Stimulated activated CD4-positive, alpha-beta T cell treated with anti-CD3 and anti-CD28 coated beads, TNF-alpha, amount 100 ng/mL, for 48 hours (primary cell): ENCODE measurements at regions not wholly inside any gene's neighbourhood (a gene's known extent, or its start where the extent isn't known, plus 50 kb on each side); places are given as distances from the start of the nearest gene placed in this dataset.

Experiments used
- DNase-seq, 3 donors: peaks; one replicate each; pipeline ENCODE4 v3.0.0-alpha.2; 2020; ENCODE audit warnings: low read depth in 3 of 3

GRCh38 chr12:127192391-127192790 lies 1074.6 kb upstream of the TMEM132C start:
- DNase-seq: no peak

DNA sequence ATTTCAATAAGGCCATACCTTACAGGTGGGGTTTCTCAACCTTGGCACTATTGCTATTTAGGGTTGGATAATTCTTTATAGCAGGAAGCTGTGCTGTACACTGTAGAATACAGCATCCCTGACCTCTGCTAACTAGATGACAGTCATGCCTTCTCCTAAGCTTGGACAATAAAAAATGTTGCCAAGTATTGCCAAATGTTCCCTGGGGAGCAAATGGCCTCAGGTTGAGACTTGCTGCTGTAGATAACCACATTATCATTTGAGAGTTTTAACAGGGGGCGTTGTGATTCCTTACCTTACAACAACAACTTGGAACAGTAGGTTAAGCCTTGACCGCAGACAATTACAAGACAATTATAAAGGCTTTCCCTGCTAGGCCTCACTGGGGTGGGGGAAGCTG lies 1073.6 kb upstream of the TMEM132C start:
- no peak for DNase-seq

GRCh38 chr12:127194176-127194575 lies 1072.8 kb upstream of the TMEM132C start:
- no peak for DNase-seq

DNA sequence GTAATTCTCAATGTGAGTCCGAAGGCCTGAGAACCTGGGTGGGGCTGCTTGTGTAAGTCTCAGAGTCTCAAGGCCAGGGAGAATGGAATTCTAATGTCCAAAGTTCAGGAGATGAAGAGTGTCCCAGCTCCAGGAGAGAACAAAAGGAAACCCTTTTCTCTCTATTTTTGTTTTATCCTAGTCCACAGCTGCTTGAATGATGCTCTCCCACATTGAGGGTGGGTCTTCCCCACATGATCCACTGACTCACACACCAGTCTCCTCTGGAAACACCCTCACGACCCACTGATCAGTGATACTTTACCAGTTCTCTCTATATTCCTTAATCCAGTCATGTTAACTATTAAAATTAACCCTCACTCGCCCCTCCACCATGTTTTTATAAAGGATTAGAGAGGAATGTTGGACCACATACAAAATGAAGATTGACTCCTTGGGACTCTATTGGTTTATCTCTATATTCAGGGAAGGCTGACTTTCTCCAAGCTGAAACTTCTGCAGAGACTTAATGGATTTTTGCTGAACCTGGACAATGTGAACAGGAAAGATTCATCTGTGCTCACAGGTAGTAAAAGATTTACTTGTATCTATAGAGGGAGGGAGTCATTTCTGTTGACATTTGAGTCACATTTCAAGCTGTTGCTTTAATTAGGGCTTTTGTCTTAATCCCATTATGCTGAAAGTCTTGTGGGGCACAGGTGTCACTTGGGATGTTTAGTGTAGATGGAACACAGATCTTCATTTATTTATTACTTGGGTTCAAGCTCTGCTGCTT lies 1061.0 kb upstream of the TMEM132C start:
- no peak for DNase-seq

DNA sequence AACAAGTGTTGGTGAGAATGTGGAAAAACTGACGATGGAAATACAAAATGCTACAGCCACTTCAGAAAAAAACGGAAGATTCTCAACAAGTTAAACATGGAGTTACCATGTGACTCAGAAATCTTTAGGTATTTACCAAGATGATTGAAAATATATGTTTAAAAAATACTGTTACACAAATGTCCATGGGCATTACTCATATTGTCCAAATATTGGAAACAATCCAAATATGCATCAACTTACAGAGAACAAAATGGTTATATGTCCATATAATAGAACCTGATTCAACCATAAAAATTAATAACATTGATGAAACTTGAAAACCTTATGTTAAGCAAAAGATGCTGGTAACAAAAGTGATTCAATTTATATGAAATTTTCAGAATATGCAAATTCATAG lies 1057.7 kb upstream of the TMEM132C start:
- DNase-seq: no peak

- no peak for DNase-seq
These were observed 1052.8 kb upstream of the TMEM132C start for GRCh38 chr12:127214186-127214585.

DNA sequence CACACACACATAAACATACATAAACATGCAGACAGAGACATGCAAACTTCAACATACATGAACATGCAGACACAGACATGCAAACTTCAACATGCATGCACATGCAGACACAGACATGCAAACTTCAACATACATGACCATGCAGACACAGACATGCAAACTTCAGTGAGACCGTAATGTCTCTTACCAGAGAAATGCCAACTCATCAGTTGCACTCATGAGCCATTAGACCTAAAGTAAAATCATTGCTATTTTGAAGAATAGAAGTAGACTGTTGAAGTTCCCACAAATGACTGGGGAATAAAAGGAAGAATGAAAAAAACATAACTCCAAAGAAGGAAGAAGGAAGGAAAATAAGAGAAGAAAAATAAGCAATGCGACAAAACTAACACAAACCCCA lies 1044.0 kb upstream of the TMEM132C start:
- no peak for DNase-seq

DNA sequence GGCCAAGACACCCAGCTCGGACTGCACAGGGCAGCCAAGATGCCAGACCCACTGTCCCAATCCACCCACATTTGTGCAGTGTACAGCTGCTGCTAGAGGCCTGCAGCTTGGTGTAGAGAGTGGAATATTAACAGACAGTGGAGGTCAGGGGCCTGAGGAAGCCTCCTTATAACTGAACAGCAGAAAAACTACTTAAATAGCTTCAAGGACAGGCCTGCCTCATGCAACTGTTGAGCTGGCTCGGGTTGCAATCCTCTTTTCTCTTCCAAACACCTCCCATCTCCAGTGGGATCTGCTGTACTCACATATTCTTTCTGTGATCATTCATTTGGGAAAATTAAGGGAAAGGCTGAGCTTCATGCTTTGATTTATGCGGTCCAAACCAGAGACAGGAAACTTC lies 1043.2 kb upstream of the TMEM132C start:
- DNase-seq: no peak

- DNase-seq: no peak
These were observed 1036.1 kb upstream of the TMEM132C start for GRCh38 chr12:127230843-127231260.

GRCh38 chr12:127231371-127231770 lies 1035.6 kb upstream of the TMEM132C start:
- DNase-seq: no peak

- no peak for DNase-seq
These were observed 1034.0 kb upstream of the TMEM132C start for GRCh38 chr12:127233016-127233415.

DNA sequence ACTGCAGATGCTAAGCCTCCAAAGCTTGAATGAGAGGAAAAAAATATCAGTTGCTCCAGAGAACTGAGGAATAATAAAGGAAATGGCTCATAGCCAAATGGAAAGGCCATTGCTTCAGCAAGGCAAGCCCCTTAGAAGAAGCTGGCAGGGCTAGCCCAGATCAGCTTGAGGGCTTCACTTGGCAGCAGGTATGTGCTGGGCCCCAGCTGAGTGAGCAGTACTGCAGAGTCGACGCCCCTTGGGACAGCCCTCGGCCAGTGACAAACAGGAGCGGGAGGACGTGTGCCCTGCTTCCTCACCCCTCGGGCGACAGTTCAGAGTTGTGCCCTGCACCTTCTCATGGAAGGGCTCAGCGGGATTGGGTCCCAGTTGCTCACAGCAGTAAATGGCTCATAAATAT lies 1031.2 kb upstream of the TMEM132C start:
- no peak for DNase-seq

- no peak for DNase-seq
These were observed 1030.5 kb upstream of the TMEM132C start for GRCh38 chr12:127236491-127236890.

GRCh38 chr12:127237151-127237550 lies 1029.8 kb upstream of the TMEM132C start:
- no peak for DNase-seq

GRCh38 chr12:127238107-127238506 lies 1028.9 kb upstream of the TMEM132C start:
- DNase-seq: no peak

DNA sequence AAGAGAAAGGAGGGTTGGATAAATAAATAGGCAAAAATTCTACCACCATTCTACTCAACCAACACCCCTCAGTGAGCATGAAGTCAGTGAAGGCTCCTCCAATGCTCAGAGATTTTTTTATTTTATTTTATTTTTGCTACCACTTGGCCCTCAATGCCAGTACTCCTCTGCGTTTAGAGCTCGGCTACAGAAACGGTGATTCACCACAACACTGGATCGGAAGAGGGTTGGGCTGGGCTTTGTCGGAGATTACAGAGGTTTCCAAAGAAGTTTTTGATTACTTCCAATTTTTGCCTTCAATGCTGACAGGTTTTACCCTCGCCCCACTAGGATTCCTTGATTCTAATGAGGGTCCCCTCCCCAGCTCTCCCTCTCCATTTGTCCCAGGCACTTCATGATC lies 1027.2 kb upstream of the TMEM132C start:
- no peak for DNase-seq

- no peak for DNase-seq
These were observed 1026.6 kb upstream of the TMEM132C start for GRCh38 chr12:127240249-127240929.

DNA sequence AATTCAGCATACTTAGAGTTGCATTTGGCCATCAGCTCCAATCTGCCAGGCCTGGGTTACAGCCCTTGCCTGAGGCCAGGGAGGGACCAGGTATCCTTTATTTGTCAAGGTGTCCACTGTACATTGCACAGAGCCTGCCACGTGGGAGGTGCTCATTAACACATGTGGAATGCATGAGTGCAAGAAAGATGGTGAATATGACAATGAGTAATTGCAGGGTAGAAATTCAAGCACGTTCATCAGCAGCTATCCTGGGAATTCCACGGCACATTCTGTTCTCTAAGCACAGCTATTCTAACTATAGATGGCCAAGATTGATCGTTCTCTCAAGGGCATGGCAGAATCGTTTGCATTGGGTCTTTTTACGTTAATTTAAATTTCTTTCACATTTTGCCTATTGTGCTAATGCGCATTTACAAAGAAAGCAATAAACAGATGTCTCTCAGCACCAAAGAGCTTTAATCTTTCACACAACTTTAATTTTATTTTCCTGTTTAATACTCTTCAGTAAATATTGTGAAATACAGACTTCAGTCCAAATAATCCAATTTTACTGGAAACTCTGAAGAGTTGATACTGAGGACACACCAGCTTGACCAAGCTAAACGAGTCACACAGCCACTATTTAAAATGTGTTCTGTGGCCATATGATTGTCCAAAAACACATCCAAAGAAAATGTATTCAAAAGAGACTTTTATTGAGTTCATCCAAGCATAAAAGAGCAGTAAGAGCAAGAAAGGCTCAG lies 1025.7 kb upstream of the TMEM132C start:
- no peak for DNase-seq

DNA sequence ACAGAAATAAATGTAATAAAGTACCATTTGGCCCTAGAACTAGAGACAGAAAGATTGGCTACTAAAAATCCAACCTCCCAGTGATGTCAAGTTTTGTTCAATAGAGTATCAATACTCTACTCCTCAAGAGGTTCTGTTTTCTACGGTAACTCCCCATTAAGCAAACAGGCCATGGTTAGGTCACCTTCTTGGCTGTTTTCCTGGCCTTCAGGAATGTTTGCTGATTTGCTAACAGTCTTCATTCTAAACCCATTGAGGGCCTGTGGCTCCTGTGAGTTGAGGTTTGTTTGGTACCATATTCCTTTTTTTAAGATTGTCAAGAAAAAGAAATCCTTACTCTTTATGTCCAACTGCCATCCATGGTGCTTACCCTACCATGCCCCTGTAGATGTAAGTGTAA lies 1022.0 kb upstream of the TMEM132C start:
- no peak for DNase-seq

GRCh38 chr12:127245437-127245836 lies 1021.5 kb upstream of the TMEM132C start:
- no peak for DNase-seq

DNA sequence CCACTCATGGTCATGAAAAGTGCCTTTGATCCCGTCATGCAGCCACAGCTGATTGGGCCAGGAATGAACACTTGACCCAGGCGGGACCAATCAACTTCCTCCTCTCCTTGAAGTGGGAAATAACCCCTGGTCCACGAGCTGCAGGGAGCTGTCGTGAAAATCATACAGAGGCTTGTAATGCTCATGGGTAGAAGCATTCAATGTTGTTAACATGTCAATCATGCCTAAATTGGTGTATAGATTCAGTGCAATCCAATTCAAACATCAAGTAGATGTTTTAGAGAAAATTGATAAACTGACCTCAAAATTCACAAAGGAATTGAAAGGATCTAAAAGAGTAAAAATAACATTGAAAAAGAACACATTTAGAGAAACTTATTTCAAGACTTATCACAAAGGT lies 1019.0 kb upstream of the TMEM132C start:
- DNase-seq: no peak

DNA sequence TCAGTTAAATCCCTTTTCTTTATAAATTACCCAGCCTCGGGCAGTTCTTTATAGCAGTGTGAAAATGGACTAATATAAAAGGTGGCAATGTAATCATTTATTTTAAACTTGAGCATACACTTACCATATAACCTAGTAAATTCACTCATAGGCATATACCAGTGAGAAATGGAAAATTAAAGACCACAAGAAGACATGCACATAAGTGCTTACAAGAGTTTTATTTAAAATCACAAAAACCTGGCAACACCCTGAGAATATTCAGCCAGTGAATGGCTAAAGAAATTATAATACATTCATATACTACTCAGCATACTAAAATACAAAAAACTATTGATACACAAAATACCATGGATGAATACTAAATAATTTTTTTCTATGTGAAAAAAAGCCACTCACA lies 1017.5 kb upstream of the TMEM132C start:
- DNase-seq: no peak
